ENCODE measurements at regions not wholly inside any gene's neighbourhood (a gene's known extent, or its start where the extent isn't known, plus 50 kb on each side); places are given as distances from the start of the nearest gene placed in this dataset.

GRCh38 chr3:70742081-70742480 is 429.6 kb upstream of the MDFIC2 start:
- no peaks in the 10 kb centered on the region for H3K36me3 Mint-ChIP-seq
- H3K4me1 Mint-ChIP-seq = peaks cover 6% of the 10 kb centered on the region
- H3K27me3 Mint-ChIP-seq = peaks cover 5% of the 10 kb centered on the region
- no peak overlapping the region for H3K27ac Mint-ChIP-seq
- H3K4me3 Mint-ChIP-seq = no peak overlapping the region
- no peaks in the 10 kb centered on the region for H3K9me3 Mint-ChIP-seq

GRCh38 chr3:70740872-70741271 is 428.4 kb upstream of the MDFIC2 start:
- H3K27ac Mint-ChIP-seq = no peak overlapping the region
- no peaks in the 10 kb centered on the region for H3K9me3 Mint-ChIP-seq
- peaks cover 6% of the 10 kb centered on the region for H3K4me1 Mint-ChIP-seq
- H3K4me3 Mint-ChIP-seq = no peak overlapping the region
- no peaks in the 10 kb centered on the region for H3K36me3 Mint-ChIP-seq
- H3K27me3 Mint-ChIP-seq = peaks cover 5% of the 10 kb centered on the region

GRCh38 chr3:70740071-70740470 is 427.6 kb upstream of the MDFIC2 start:
- Mint-ChIP-seq H3K27me3 (peaks cover 3% of the 10 kb centered on the region), H3K4me1 (peaks cover 6% of the 10 kb centered on the region), H3K4me3 (no peak overlapping the region), H3K36me3 (no peaks in the 10 kb centered on the region), H3K9me3 (no peaks in the 10 kb centered on the region), H3K27ac (no peak overlapping the region)

- Mint-ChIP-seq H3K27ac (no peak overlapping the region), H3K36me3 (no peaks in the 10 kb centered on the region), H3K4me3 (no peak overlapping the region), H3K27me3 (no peaks in the 10 kb centered on the region), H3K4me1 (peaks cover 6% of the 10 kb centered on the region), H3K9me3 (no peaks in the 10 kb centered on the region)
Measured at GRCh38 chr3:70738291-70738681, 425.8 kb upstream of the MDFIC2 start.

- Mint-ChIP-seq H3K27me3 (no peaks in the 10 kb centered on the region), H3K4me3 (no peak overlapping the region), H3K4me1 (peaks cover 6% of the 10 kb centered on the region), H3K36me3 (no peaks in the 10 kb centered on the region), H3K9me3 (no peaks in the 10 kb centered on the region), H3K27ac (no peak overlapping the region)
Measured at GRCh38 chr3:70737666-70738290, 425.3 kb upstream of the MDFIC2 start.

GRCh38 chr3:70736009-70736408 is 423.6 kb upstream of the MDFIC2 start:
- Mint-ChIP-seq H3K4me3 (no peak overlapping the region), H3K27ac (no peak overlapping the region), H3K27me3 (no peaks in the 10 kb centered on the region), H3K4me1 (peaks cover 6% of the 10 kb centered on the region), H3K36me3 (no peaks in the 10 kb centered on the region), H3K9me3 (no peaks in the 10 kb centered on the region)

GRCh38 chr3:70734756-70735155 is 422.3 kb upstream of the MDFIC2 start:
- no peaks in the 10 kb centered on the region for H3K36me3 Mint-ChIP-seq
- no peaks in the 10 kb centered on the region for H3K27me3 Mint-ChIP-seq
- H3K4me1 Mint-ChIP-seq = peaks cover 6% of the 10 kb centered on the region
- no peak overlapping the region for H3K4me3 Mint-ChIP-seq
- H3K27ac Mint-ChIP-seq = no peak overlapping the region
- H3K9me3 Mint-ChIP-seq = no peaks in the 10 kb centered on the region

GRCh38 chr3:70731046-70731445 is 418.6 kb upstream of the MDFIC2 start:
- H3K27me3 Mint-ChIP-seq = no peaks in the 10 kb centered on the region
- H3K4me1 Mint-ChIP-seq = no peaks in the 10 kb centered on the region
- no peaks in the 10 kb centered on the region for H3K36me3 Mint-ChIP-seq
- no peak overlapping the region for H3K27ac Mint-ChIP-seq
- H3K9me3 Mint-ChIP-seq = no peaks in the 10 kb centered on the region
- H3K4me3 Mint-ChIP-seq = no peak overlapping the region

GRCh38 chr3:70729845-70730244 is 417.4 kb upstream of the MDFIC2 start:
- no peaks in the 10 kb centered on the region for H3K4me1 Mint-ChIP-seq

GRCh38 chr3:70728311-70728710 is 415.9 kb upstream of the MDFIC2 start:
- Mint-ChIP-seq H3K27ac (no peak overlapping the region), H3K36me3 (no peaks in the 10 kb centered on the region), H3K27me3 (no peaks in the 10 kb centered on the region), H3K9me3 (no peaks in the 10 kb centered on the region), H3K4me1 (no peaks in the 10 kb centered on the region), H3K4me3 (no peak overlapping the region)

More at GRCh38 chr3:70729845-70730244, 417.4 kb upstream of the MDFIC2 start:
- Mint-ChIP-seq H3K36me3 (no peaks in the 10 kb centered on the region), H3K27me3 (no peaks in the 10 kb centered on the region), H3K4me3 (no peak overlapping the region), H3K27ac (no peak overlapping the region), H3K9me3 (no peaks in the 10 kb centered on the region)

GRCh38 chr3:70726961-70727360 is 414.5 kb upstream of the MDFIC2 start:
- no peaks in the 10 kb centered on the region for H3K9me3 Mint-ChIP-seq
- no peaks in the 10 kb centered on the region for H3K27me3 Mint-ChIP-seq
- no peak overlapping the region for H3K27ac Mint-ChIP-seq
- H3K4me3 Mint-ChIP-seq = no peak overlapping the region
- H3K4me1 Mint-ChIP-seq = no peaks in the 10 kb centered on the region
- no peaks in the 10 kb centered on the region for H3K36me3 Mint-ChIP-seq

- Mint-ChIP-seq H3K9me3 (no peaks in the 10 kb centered on the region), H3K27ac (no peak overlapping the region), H3K27me3 (no peaks in the 10 kb centered on the region), H3K36me3 (no peaks in the 10 kb centered on the region), H3K4me3 (no peak overlapping the region), H3K4me1 (no peaks in the 10 kb centered on the region)
Measured at GRCh38 chr3:70726096-70726938, 413.9 kb upstream of the MDFIC2 start.

GRCh38 chr3:70722018-70722417 is 409.6 kb upstream of the MDFIC2 start:
- Mint-ChIP-seq H3K27ac (no peak overlapping the region), H3K36me3 (no peaks in the 10 kb centered on the region), H3K4me1 (no peaks in the 10 kb centered on the region), H3K4me3 (no peak overlapping the region), H3K27me3 (no peaks in the 10 kb centered on the region), H3K9me3 (no peaks in the 10 kb centered on the region)

GRCh38 chr3:70716832-70717231 is 404.4 kb upstream of the MDFIC2 start:
- Mint-ChIP-seq H3K4me1 (peaks cover 3% of the 10 kb centered on the region), H3K4me3 (no peak overlapping the region), H3K27ac (no peak overlapping the region), H3K36me3 (peaks cover 4% of the 10 kb centered on the region), H3K9me3 (peaks cover 5% of the 10 kb centered on the region), H3K27me3 (peaks cover 1% of the 10 kb centered on the region)

GRCh38 chr3:70712449-70713082 is 400.1 kb upstream of the MDFIC2 start:
- Mint-ChIP-seq H3K36me3 (peaks cover 4% of the 10 kb centered on the region), H3K4me3 (no peak overlapping the region), H3K27ac (no peak overlapping the region), H3K27me3 (peaks cover 5% of the 10 kb centered on the region), H3K9me3 (peaks cover 12% of the 10 kb centered on the region), H3K4me1 (peaks cover 3% of the 10 kb centered on the region)
